Daoy (cell line): ENCODE measurements at regions not wholly inside any gene's neighbourhood (a gene's known extent, or its start where the extent isn't known, plus 50 kb on each side); places are given as distances from the start of the nearest gene placed in this dataset.
A peak's percentile ranks its signal among the peaks of the same experiment; 100 is the strongest.

Experiments
- DNase-seq: peaks from one replicate; pipeline ENCODE4 v3.0.0-alpha.2; 2015; ENCODE audit warnings: low read depth

DNA sequence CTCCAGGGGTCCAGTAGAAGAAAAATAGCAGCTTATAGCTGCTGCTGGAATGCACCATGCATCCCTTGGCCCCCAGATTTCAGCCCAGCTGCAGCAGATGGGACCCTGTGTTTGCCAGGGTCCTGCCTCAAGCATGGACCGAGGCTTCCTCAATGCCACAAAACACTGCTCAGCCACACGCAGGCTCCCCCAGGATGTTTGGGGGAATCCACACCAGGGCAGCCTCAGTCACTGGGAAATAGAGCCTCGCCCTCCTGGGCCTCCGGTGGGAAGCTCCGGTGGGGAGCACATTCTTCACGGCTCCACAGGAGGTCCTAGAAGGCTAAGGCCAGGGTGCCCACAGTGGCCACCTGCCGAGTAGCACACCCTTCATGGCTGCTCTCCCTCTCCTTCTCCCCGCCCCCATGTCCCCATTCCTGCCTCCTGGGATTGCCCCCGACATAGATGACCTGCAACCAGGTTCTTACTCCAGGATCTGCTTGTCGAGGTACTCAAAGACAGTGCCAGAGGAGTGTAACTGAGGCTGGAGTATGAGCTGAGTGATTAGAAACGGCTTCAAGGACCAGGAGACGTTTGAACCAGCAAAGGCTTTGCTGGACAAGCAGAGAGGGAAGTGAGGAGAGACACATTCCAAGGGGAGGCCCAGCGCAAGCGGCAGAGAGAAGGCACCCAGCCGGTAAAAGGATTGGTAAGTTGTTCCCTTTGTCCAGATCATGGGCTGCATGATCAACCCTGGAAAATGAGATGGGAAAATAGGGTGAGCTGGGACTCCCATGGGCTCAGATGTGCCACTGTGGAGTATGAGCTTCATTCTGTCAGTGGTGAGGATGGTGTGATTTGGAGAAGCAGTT lies 110.7 kb upstream of the UQCRFS1 start:
- DNase-seq: no peak

- no peak for DNase-seq
These were observed 111.3 kb upstream of the UQCRFS1 start for GRCh38 chr19:29324291-29324680.

DNA sequence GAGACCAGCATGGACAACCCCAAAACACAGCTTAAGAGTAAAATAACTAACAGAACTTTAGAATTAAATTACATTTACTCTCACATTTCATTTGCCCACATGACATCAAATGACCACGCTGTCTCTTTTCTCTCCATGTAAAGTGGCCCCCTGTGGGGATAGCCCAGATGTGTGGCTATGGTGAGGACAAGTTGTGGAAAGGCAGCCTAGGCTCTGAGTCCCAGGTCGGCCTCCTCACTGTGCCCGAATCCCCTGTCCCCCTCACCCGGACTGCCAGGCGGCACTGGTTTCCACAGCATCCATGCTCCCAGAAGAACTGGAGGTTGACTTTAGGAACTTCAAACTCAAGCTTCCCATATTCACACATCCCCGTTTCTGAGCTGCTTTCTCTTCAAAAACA lies 111.8 kb upstream of the UQCRFS1 start:
- DNase-seq: no peak

GRCh38 chr19:29325241-29325975 lies 112.5 kb upstream of the UQCRFS1 start:
- DNase-seq: no peak

DNA sequence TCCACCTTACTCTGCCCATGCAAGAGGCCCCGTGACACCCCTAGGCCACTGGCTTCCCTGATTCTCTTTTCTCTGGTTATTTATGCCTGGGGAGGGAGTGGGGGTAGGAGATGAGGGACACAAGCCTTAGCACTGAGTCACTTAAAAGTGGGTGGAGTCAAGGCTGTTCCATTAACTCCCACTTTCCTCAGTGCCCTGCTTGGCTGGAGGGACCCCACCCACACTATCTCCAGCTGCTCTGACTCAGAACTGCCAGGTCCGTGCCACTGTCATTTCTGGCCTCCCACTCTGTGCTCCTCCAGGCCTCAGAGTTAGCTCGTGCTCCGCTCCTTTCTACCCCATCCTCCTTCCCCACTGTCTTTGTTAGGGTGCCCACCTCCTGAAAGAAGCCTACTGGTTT lies 113.4 kb upstream of the UQCRFS1 start:
- peak; percentile 51 for DNase-seq

- no peak for DNase-seq
These were observed 114.2 kb upstream of the UQCRFS1 start for GRCh38 chr19:29326849-29327840.

DNA sequence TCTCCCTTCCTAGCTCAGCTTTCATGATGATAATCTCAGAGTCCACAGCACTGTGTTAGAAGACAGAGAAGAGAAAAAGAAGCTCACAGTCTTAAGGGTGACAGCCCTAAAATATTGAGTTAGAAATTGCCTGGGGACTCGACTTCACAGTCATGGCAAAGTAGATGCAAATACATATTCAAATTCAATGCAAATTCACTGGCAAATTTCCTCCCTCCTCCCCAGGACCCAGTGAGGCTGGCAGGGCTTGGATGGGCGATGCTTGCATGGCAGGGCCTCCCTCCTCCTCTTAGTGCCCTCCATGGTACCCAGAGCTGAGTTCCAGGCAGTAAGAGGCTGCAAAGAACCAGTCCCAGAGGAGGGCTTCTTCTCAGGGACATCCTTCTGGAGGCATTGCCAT lies 115.6 kb upstream of the UQCRFS1 start:
- DNase-seq: no peak

- DNase-seq: peak; percentile 20
These were observed 116.6 kb upstream of the UQCRFS1 start for GRCh38 chr19:29329460-29330134.

DNA sequence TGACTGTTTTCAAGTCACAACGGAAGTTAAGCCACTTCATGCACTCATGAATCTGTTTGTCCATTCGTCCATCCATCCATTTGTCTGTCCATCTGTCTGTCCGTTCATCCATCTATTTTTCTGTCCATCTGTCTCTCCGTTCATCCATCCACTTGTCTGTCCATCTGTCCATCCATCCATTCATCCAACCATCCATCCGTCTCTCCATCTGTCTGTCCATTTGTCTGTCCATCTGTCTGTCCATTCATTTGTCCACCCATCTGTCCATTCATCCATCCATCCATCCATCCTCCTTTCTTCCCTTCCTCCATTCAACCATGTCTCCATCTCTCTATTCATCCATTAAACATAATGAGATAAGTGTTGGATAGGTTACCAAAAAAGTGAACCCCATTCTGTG lies 123.5 kb upstream of the UQCRFS1 start:
- no peak for DNase-seq

- DNase-seq: no peak
These were observed 124.1 kb upstream of the UQCRFS1 start for GRCh38 chr19:29337029-29337428.

DNA sequence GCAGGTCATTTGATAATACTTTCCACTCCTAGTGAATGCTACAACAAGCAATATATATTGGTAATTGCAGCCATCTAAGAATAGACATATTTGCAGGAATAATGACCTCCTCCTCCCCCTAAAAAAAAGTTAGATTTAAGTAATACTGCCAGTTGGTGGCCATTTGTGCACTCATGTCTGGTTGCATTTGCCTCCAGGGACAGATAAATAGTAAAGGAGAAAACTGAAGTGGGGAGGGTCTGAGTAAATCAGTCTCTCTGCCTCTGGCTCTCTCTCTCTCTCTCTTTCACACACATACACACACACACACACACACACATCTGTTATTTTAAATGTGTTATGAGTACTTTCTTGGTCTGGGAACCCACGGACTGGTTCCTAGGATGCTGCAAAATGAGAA lies 125.5 kb upstream of the UQCRFS1 start:
- no peak for DNase-seq

DNA sequence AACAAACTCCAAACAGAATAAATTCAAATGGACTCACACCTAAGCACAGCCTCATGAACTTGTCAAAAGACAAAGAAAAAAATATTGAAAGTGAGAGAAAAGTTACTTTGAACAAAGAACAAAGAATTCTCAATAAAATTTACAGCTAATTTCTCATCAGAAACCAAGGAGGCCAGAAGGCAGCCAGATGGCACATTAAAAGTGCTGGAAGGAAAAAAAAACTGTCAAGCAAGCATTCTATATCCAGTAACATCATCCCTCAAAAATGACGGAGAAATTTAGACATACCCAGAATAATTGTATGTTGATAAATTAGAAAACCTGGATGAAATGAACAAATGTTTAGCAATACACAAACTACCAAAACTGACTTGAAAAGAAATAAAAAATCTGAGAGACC lies 129.8 kb upstream of the UQCRFS1 start:
- DNase-seq: no peak

DNA sequence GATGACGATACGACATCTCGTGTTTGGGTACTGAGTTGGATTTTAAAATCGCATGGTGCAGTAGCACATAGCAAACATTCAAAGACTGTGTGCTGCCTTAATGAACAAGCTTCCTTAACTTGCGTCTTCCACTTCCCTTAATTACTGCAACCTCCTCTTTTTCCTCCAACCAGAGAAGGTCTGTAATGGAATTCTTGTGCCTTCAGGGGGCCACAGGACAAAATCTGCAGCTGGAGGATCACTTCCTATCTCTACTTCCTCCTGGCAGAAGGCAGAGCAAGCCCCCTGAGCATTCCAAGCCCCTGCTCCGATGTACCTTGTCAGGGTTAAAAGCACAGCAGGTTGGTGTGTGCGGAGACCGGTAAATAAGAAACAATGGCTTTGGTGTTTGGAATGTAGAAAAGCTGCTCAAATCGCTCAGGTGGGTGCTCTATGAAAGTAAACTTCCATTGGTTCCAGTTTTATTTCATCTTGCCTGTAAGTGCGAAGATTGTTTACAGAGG lies 151.3 kb upstream of the UQCRFS1 start:
- DNase-seq: no peak

GRCh38 chr19:29364999-29365398 lies 152.0 kb upstream of the UQCRFS1 start:
- DNase-seq: no peak

- no peak for DNase-seq
These were observed 153.0 kb upstream of the UQCRFS1 start for GRCh38 chr19:29365836-29366417.

GRCh38 chr19:29366757-29367156 lies 153.8 kb upstream of the UQCRFS1 start:
- no peak for DNase-seq

DNA sequence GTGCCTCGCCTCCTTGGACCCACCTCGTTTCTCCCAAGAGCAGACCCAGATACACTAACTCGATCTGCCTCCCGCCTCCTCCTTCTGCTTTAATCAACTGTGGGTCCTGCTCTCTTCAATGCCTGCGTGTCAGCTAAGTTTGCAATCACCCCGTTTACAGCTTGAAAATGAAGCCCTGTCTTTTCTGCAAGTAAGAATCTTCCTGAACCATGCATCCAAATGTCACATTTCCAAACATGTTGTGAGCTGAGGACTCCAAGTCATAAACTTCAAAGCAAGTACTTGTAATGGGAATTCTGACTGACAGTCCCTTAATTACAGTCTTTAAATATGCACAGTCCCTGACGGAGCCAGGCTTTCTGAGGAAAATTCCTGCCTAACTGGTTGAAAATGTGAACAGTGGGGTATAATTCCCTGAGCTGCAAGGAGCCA lies 154.9 kb upstream of the UQCRFS1 start:
- DNase-seq: no peak

DNA sequence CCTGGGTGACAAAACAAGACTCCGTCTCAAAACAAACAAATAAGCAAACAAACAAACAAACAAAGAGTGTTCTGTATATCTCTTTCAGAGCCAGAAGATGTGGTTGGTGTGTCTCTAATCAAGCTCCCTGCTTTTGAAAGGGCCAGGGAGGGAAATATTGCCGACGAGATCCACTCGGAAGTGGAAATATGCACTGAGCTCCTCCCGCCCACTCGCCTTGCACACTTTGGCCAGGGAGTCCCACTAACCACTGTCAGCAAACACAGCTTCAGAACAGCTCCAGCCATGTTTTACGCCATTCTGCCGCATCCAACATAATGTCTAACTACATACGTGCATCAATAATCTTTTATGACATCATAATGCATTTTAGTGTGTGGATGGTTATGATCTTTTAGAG lies 155.5 kb upstream of the VSTM2B start:
- DNase-seq: no peak

- DNase-seq: no peak
These were observed 154.3 kb upstream of the VSTM2B start for GRCh38 chr19:29371251-29372090.

- no peak for DNase-seq
These were observed 153.7 kb upstream of the VSTM2B start for GRCh38 chr19:29372091-29372415.
